GM21423 (cell line): ENCODE measurements at regions not wholly inside any gene's neighbourhood (a gene's known extent, or its start where the extent isn't known, plus 50 kb on each side); places are given as distances from the start of the nearest gene placed in this dataset.

Experiments
- ATAC-seq: cut with Tn5 transposase; IDR thresholded peaks from one replicate; pipeline ENCODE4 v1.9.1; 2021; ENCODE audit warnings: mild to moderate bottlenecking, moderate library complexity; ENCODE audit not compliant: unreplicated experiment

GRCh38 chr9:129403779-129404620 is 216.9 kb downstream of the C9orf50 start:
- no peak for ATAC-seq

GRCh38 chr9:129402931-129403778 is 217.7 kb downstream of the C9orf50 start:
- no peak for ATAC-seq

GRCh38 chr9:129402371-129402739 is 218.5 kb downstream of the C9orf50 start:
- ATAC-seq: no peak

- ATAC-seq: no peak
Observed at GRCh38 chr9:129401623-129402370, 219.1 kb downstream of the C9orf50 start.

GRCh38 chr9:129400971-129401622 is 219.8 kb downstream of the C9orf50 start:
- no peak for ATAC-seq

GRCh38 chr9:129400001-129400970 is 220.6 kb downstream of the C9orf50 start:
- no peak for ATAC-seq

GRCh38 chr9:129399634-129399990 is 221.3 kb downstream of the C9orf50 start:
- no peak for ATAC-seq

- no peak for ATAC-seq
Observed at GRCh38 chr9:129398961-129399633, 221.0 kb upstream of the IER5L start.

GRCh38 chr9:129398101-129398960 is 220.3 kb upstream of the IER5L start:
- ATAC-seq: no peak

GRCh38 chr9:129397335-129397734 is 219.3 kb upstream of the IER5L start:
- ATAC-seq: no peak

- no peak for ATAC-seq
Observed at GRCh38 chr9:129396365-129396708, 218.3 kb upstream of the IER5L start.

GRCh38 chr9:129395633-129396364 is 217.7 kb upstream of the IER5L start:
- ATAC-seq: no peak

- no peak for ATAC-seq
Observed at GRCh38 chr9:129394886-129395279, 216.8 kb upstream of the IER5L start.

- ATAC-seq: no peak
Observed at GRCh38 chr9:129394061-129394885, 216.2 kb upstream of the IER5L start.

GRCh38 chr9:129393064-129393463 is 215.0 kb upstream of the IER5L start:
- ATAC-seq: no peak

GRCh38 chr9:129392093-129392541 is 214.1 kb upstream of the IER5L start:
- ATAC-seq: no peak

GRCh38 chr9:129391221-129391661 is 213.2 kb upstream of the IER5L start:
- no peak for ATAC-seq
